Activated CD4-positive, alpha-beta T cell treated with anti-CD3 and anti-CD28 coated beads, Interleukin-2, amount 10 ng/mL, durations not matched to agents 24 days and 14 days (primary cell): ENCODE measurements at regions not wholly inside any gene's neighbourhood (a gene's known extent, or its start where the extent isn't known, plus 50 kb on each side); places are given as distances from the start of the nearest gene placed in this dataset.
"Not testable (repeated sequence)": the region's sequence is repeated elsewhere in the genome, so short reads cannot be mapped to it uniquely, and the experiment has no call there.

ENCODE experiments used
- DNase-seq: peaks from one replicate; pipeline ENCODE4 v3.0.0; 2022
- H3K27ac Mint-ChIP-seq: one replicate; pipeline ENCODE4 v1.8.0; 2022; ENCODE audit warnings: mild to moderate bottlenecking, mixed read lengths
- H3K27me3 Mint-ChIP-seq: one replicate; pipeline ENCODE4 v1.8.0; 2022; ENCODE audit warnings: mixed read lengths
- H3K36me3 Mint-ChIP-seq: one replicate; pipeline ENCODE4 v1.8.0; 2022; ENCODE audit warnings: low read depth, mild to moderate bottlenecking, mixed read lengths
- H3K4me1 Mint-ChIP-seq: one replicate; pipeline ENCODE4 v1.8.0; 2021; ENCODE audit warnings: mixed read lengths
- H3K4me3 Mint-ChIP-seq: one replicate; pipeline ENCODE4 v1.8.0; 2022; ENCODE audit warnings: mild to moderate bottlenecking, moderate library complexity, mixed read lengths
- H3K9me3 Mint-ChIP-seq: one replicate; pipeline ENCODE4 v1.8.0; 2021; ENCODE audit warnings: mixed read lengths
- intact Hi-C: fragments of 100-400 bp; cut with micrococcal nuclease; formaldehyde crosslinking; loops from one replicate; pipeline ENCODE4 v1.15.1; 2023

DNA sequence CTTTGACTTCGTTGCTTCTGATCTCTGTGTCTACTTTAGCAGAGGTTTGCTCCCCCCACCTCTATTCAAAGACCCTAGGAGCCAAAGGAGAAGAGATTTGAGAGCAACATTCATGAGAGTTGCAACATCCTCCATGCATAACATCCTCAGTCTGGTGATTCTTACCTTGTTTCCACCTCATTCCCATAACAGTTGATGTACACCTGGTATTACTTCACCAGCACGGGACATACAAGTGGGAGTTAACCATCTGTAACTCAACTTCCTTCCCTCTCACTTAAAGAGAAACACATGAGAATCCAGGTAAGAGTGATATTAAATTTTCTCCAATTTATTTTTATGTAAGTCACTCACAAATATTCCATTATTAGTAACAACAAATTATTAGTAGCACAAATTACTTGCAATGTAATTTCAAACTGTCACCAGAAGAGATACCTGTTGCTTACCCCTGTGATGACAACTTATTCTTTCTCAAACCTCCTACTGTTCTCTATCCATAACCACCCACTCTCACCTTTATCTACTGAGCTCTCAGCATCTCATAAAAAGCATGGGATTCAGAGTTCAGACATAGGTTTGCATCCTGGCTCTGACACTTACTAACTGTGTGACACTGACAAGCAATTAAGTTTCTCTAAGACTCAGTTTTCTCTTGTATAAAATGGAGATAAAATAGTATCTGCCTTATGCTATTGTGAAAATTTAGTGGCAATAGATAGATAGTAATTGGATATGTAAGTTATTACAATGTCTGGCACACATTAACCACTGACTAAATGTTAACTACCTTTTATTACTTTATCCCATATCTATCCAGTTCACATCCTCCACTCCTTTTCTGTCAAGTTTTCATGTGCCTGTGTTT lies 184.6 kb upstream of the SRD5A2 start:
- Mint-ChIP-seq H3K27me3 (no peaks in the 10 kb centered on the region), H3K4me3 (no peak overlapping the region), H3K4me1 (no peaks in the 10 kb centered on the region), H3K9me3 (no peaks in the 10 kb centered on the region), H3K27ac (no peak overlapping the region), H3K36me3 (no peaks in the 10 kb centered on the region)
- no peak for DNase-seq
- intact Hi-C loops, result no loop called here

GRCh38 chr2:31764169-31764568 lies 183.4 kb upstream of the SRD5A2 start:
- Mint-ChIP-seq H3K27me3 (no peaks in the 10 kb centered on the region), H3K9me3 (no peaks in the 10 kb centered on the region)

DNA sequence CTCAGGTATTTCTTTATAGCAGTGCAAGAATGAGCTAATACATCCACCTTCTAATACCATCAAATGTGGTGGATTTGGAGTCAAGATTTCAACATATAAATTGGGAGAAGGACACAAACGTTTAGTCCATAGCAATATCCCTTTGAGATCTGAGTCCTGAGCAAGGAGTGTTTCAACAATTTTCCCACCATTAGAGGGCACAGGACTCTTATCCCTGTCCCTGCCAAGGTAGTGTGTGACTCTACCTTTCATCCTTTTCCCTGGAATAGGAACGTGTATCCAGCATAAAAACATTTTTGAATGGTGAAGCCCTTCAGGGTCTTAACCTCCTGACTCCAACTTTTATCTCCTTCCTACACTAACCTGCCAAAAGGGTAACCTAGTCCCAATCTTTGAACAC lies 181.3 kb upstream of the SRD5A2 start:
- Mint-ChIP-seq H3K27me3 (no peaks in the 10 kb centered on the region), H3K9me3 (no peaks in the 10 kb centered on the region), H3K4me3 (no peak overlapping the region), H3K27ac (no peak overlapping the region), H3K36me3 (no peaks in the 10 kb centered on the region), H3K4me1 (no peaks in the 10 kb centered on the region)
- intact Hi-C loops, result no loop called here
- no peak for DNase-seq

More at GRCh38 chr2:31764169-31764568, 183.4 kb upstream of the SRD5A2 start:
- no peaks in the 10 kb centered on the region for H3K36me3 Mint-ChIP-seq
- H3K4me1 Mint-ChIP-seq, result no peaks in the 10 kb centered on the region
- intact Hi-C loops, result no loop called here
- H3K4me3 Mint-ChIP-seq, result no peak overlapping the region
- no peak overlapping the region for H3K27ac Mint-ChIP-seq
- no peak for DNase-seq

DNA sequence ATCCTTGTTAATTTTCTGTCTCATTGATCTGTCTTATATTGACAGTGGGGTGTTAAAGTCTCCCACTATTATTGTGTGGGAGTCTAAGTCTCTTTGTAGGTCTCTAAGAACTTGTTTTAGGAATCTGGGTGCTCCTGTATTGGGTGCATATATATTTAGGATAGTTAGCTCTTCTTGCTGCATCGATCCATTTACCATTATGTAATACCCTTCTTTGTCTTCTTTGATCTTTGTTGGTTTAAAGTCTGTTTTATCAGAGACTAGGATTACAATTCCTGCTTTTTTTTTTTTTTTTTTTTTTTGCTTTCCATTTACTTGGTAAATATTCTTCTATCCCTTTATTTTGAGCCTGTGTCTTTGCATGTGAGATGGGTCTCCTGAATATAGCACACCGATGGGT lies 176.6 kb upstream of the SRD5A2 start:
- H3K36me3 Mint-ChIP-seq, H3K4me3 Mint-ChIP-seq, intact Hi-C loops, H3K4me1 Mint-ChIP-seq, H3K27ac Mint-ChIP-seq, DNase-seq, H3K27me3 Mint-ChIP-seq: not testable (repeated sequence)
- peaks cover 11% of the 10 kb centered on the region for H3K9me3 Mint-ChIP-seq

- H3K4me1 Mint-ChIP-seq, DNase-seq, H3K27me3 Mint-ChIP-seq, H3K27ac Mint-ChIP-seq, H3K4me3 Mint-ChIP-seq, H3K36me3 Mint-ChIP-seq, intact Hi-C loops: not testable (repeated sequence)
- peaks cover 28% of the 10 kb centered on the region for H3K9me3 Mint-ChIP-seq
Observed at GRCh38 chr2:31748746-31749145, 168.0 kb upstream of the SRD5A2 start.

DNA sequence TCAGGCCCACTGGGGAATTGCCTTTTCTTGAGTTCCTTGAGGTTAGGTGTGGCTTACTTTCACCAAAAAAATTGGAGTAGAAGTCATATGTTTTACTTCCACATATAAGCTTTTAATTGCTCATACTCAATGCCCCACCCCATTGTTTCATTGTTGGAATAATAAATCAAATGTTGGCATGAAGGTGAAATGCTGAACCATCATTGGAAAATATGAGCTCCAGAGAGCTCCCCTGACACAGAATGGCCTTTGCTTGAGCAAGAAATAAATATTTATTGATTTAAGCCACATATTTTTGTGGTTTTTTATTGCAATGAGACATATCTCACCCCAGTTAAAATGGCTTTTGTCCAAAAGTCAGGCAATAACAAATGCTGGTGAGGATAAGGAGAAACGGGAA lies 167.3 kb upstream of the SRD5A2 start:
- DNase-seq, result no peak
- Mint-ChIP-seq H3K4me3 (no peak overlapping the region), H3K36me3 (no peaks in the 10 kb centered on the region), H3K27ac (no peak overlapping the region), H3K4me1 (no peaks in the 10 kb centered on the region), H3K9me3 (peaks cover 28% of the 10 kb centered on the region), H3K27me3 (no peaks in the 10 kb centered on the region)
- intact Hi-C loops, result no loop called here

GRCh38 chr2:31739161-31739560 lies 158.4 kb upstream of the SRD5A2 start:
- Mint-ChIP-seq H3K9me3 (peaks cover 8% of the 10 kb centered on the region), H3K27ac (no peak overlapping the region), H3K4me3 (no peak overlapping the region), H3K4me1 (no peaks in the 10 kb centered on the region), H3K27me3 (peaks cover 4% of the 10 kb centered on the region), H3K36me3 (no peaks in the 10 kb centered on the region)
- intact Hi-C loops, result no loop called here
- DNase-seq, result no peak

GRCh38 chr2:31736695-31737454 lies 156.1 kb upstream of the SRD5A2 start:
- no peaks in the 10 kb centered on the region for H3K36me3 Mint-ChIP-seq
- H3K27ac Mint-ChIP-seq, result no peak overlapping the region
- no peaks in the 10 kb centered on the region for H3K4me1 Mint-ChIP-seq
- peaks cover 5% of the 10 kb centered on the region for H3K9me3 Mint-ChIP-seq
- no peak overlapping the region for H3K4me3 Mint-ChIP-seq
- intact Hi-C loops, result no loop called here
- H3K27me3 Mint-ChIP-seq, result peaks cover 4% of the 10 kb centered on the region
- DNase-seq, result no peak

DNA sequence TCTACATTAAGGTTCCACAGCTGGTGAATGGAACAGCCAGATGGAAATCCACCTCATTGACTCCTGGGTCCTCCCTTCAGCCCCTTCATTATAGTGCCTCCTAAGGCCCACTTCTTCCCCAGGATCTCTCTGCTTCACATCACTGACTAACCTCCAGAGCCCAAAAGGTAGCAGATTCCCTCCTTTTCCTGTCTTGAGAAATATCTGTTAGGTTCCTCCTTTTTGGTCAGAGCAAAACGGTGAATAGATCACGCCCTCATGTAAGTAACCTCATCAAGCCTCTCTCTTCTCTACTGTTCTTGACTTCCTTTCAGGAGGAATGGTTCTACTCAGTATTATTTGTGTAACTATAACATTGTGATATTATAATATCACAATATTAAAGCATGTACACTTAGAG lies 155.0 kb upstream of the SRD5A2 start:
- H3K27me3 Mint-ChIP-seq, result peaks cover 4% of the 10 kb centered on the region

GRCh38 chr2:31729442-31730092 lies 148.8 kb upstream of the SRD5A2 start:
- no peaks in the 10 kb centered on the region for H3K36me3 Mint-ChIP-seq
- H3K4me3 Mint-ChIP-seq, result no peak overlapping the region
- H3K4me1 Mint-ChIP-seq, result no peaks in the 10 kb centered on the region
- H3K27me3 Mint-ChIP-seq, result peaks cover 2% of the 10 kb centered on the region
- no peak for DNase-seq
- intact Hi-C loops, result no loop called here
- H3K9me3 Mint-ChIP-seq, result peaks cover 5% of the 10 kb centered on the region
- no peak overlapping the region for H3K27ac Mint-ChIP-seq

More for the DNA sequence above, 155.0 kb upstream of the SRD5A2 start:
- no peak overlapping the region for H3K27ac Mint-ChIP-seq
- H3K4me3 Mint-ChIP-seq, result no peak overlapping the region
- intact Hi-C loops, result no loop called here
- H3K4me1 Mint-ChIP-seq, result no peaks in the 10 kb centered on the region
- DNase-seq, result no peak
- peaks cover 5% of the 10 kb centered on the region for H3K9me3 Mint-ChIP-seq
- H3K36me3 Mint-ChIP-seq, result no peaks in the 10 kb centered on the region

- no peak overlapping the region for H3K27ac Mint-ChIP-seq
- H3K4me3 Mint-ChIP-seq, result no peak overlapping the region
- no peak for DNase-seq
- peaks cover 2% of the 10 kb centered on the region for H3K27me3 Mint-ChIP-seq
- H3K36me3 Mint-ChIP-seq, result no peaks in the 10 kb centered on the region
- intact Hi-C loops, result no loop called here
- H3K9me3 Mint-ChIP-seq, result peaks cover 5% of the 10 kb centered on the region
- H3K4me1 Mint-ChIP-seq, result no peaks in the 10 kb centered on the region
Observed at GRCh38 chr2:31729065-31729439, 148.3 kb upstream of the SRD5A2 start.

DNA sequence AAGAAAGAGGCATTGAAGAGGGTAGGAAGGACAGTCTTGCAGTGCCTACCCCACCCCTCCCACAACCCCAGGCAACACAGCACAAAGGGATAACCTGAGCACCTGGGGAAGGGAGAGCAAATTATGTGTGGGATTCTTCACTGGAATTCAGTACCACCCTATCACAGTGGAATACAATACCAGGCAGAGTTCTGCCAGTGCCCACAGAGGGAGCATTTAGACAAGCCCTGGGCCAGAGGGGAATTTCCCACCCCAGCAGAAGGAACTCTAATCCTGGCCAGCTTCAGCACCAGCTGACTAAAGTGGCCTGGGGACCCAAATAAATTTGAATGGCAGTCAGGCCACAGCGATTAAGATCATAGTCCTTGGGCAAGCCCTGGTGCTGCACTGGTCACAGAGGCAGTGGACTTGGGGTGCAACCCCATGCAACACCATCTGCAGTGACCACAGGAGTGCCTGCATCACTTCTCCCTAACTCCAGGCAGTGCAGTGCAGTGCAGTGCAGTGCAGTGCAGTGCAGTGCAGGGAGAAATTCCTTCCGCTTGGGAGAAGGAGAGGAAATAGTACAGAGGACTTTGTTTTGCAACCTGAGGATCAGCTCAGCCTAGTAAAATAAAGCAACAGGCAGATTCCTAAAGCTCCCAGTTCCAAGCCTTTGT lies 147.8 kb upstream of the SRD5A2 start:
- Mint-ChIP-seq H3K9me3 (peaks cover 5% of the 10 kb centered on the region), H3K4me1 (no peaks in the 10 kb centered on the region), H3K27me3 (peaks cover 2% of the 10 kb centered on the region), H3K27ac (no peak overlapping the region), H3K36me3 (no peaks in the 10 kb centered on the region), H3K4me3 (no peak overlapping the region)
- DNase-seq, result no peak
- intact Hi-C loops, result no loop called here

GRCh38 chr2:31726457-31726856 lies 145.7 kb upstream of the SRD5A2 start:
- no peak for DNase-seq
- Mint-ChIP-seq H3K4me3 (no peak overlapping the region), H3K27ac (no peak overlapping the region), H3K9me3 (peaks cover 11% of the 10 kb centered on the region), H3K27me3 (peaks cover 7% of the 10 kb centered on the region), H3K4me1 (no peaks in the 10 kb centered on the region), H3K36me3 (no peaks in the 10 kb centered on the region)
- intact Hi-C loops, result no loop called here

DNA sequence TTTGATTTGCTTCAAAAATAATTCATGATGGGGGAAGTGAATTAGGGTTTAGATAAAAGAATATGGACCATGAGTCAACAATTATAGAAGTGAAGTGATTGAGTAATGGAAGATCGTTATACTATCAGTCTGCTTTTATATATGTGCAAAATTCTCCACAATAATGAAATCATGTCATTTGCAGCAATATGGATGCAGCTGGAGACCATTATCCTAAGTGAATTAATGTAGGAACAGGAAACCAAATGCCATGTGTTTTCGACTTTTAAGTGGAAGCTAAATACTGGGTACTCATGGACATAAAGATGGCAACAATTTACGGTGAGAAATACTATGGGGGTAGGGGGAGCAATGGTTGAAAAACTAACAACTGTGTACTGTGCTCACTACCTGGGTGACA lies 144.7 kb upstream of the SRD5A2 start:
- peaks cover 7% of the 10 kb centered on the region for H3K27me3 Mint-ChIP-seq
- H3K4me1 Mint-ChIP-seq, result no peaks in the 10 kb centered on the region
- H3K27ac Mint-ChIP-seq, result no peak overlapping the region
- no peak overlapping the region for H3K4me3 Mint-ChIP-seq
- intact Hi-C loops, result no loop called here
- H3K36me3 Mint-ChIP-seq, result no peaks in the 10 kb centered on the region
- no peak for DNase-seq
- H3K9me3 Mint-ChIP-seq, result peaks cover 11% of the 10 kb centered on the region
